ENCODE measurements at regions not wholly inside any gene's neighbourhood (a gene's known extent, or its start where the extent isn't known, plus 50 kb on each side); places are given as distances from the start of the nearest gene placed in this dataset.

- Histone ChIP-seq H3K9me3 (no peaks in the 10 kb centered on the region), H3K27ac (no peak overlapping the region), H3K4me3 (no peak overlapping the region), H3K36me3 (no peaks in the 10 kb centered on the region), H3K27me3 (no peaks in the 10 kb centered on the region), H3K4me1 (no peaks in the 10 kb centered on the region)
- no peak for DNase-seq (ENCODE audit: low spot score in 2 of 2)
- intact Hi-C loops (cut with DNase I; ENCODE audit: low total_unique reads): loop anchor here (10.0 kb wide), 1 partner anchor 1423 kb away; no protein-coding TSS in a partner anchor
- TF ChIP-seq POLR2AphosphoS5 (IDR thresholded peaks at IDR 0.05) (no peak), POLR2A (IDR thresholded peaks at IDR 0.05) (no peak), CTCF (IDR thresholded peaks at IDR 0.05) (no peak)
Measured at GRCh38 chr5:162282191-162282590, 214.6 kb downstream of the GABRG2 start.

- DNase-seq (ENCODE audit: low spot score in 2 of 2): no peak
- TF ChIP-seq POLR2A (IDR thresholded peaks at IDR 0.05) (no peak), CTCF (IDR thresholded peaks at IDR 0.05) (no peak), POLR2AphosphoS5 (IDR thresholded peaks at IDR 0.05) (no peak)
- no peaks in the 10 kb centered on the region for H3K9me3 ChIP-seq
- intact Hi-C loops (cut with DNase I; ENCODE audit: low total_unique reads): loop anchor here (10.0 kb wide), 1 partner anchor 1421 kb away; no protein-coding TSS in a partner anchor
- H3K4me3 ChIP-seq: no peak overlapping the region
- no peak overlapping the region for H3K27ac ChIP-seq
- no peaks in the 10 kb centered on the region for H3K4me1 ChIP-seq
- H3K36me3 ChIP-seq: no peaks in the 10 kb centered on the region
- no peaks in the 10 kb centered on the region for H3K27me3 ChIP-seq
Measured at GRCh38 chr5:162283609-162284008, 216.0 kb downstream of the GABRG2 start.

GRCh38 chr5:162288647-162289296 lies 221.2 kb downstream of the GABRG2 start:
- Histone ChIP-seq H3K27ac (no peak overlapping the region), H3K27me3 (no peaks in the 10 kb centered on the region), H3K4me1 (no peaks in the 10 kb centered on the region), H3K36me3 (no peaks in the 10 kb centered on the region), H3K4me3 (no peak overlapping the region), H3K9me3 (no peaks in the 10 kb centered on the region)
- TF ChIP-seq POLR2A (IDR thresholded peaks at IDR 0.05) (no peak), CTCF (IDR thresholded peaks at IDR 0.05) (no peak), POLR2AphosphoS5 (IDR thresholded peaks at IDR 0.05) (no peak)
- DNase-seq (ENCODE audit: low spot score in 2 of 2): no peak
- intact Hi-C loops (cut with DNase I; ENCODE audit: low total_unique reads): loop anchor here (10.0 kb wide), 1 partner anchor 1416 kb away; no protein-coding TSS in a partner anchor

- H3K4me1 ChIP-seq: no peaks in the 10 kb centered on the region
- intact Hi-C loops (cut with DNase I; ENCODE audit: low total_unique reads): loop anchor here (10.0 kb wide), 1 partner anchor 1415 kb away; no protein-coding TSS in a partner anchor
- no peak for DNase-seq (ENCODE audit: low spot score in 2 of 2)
- TF ChIP-seq POLR2AphosphoS5 (IDR thresholded peaks at IDR 0.05): no peak
- no peak for TF ChIP-seq CTCF (IDR thresholded peaks at IDR 0.05)
- TF ChIP-seq POLR2A (IDR thresholded peaks at IDR 0.05): no peak
- H3K27ac ChIP-seq: no peak overlapping the region
- no peak overlapping the region for H3K4me3 ChIP-seq
- no peaks in the 10 kb centered on the region for H3K9me3 ChIP-seq
- no peaks in the 10 kb centered on the region for H3K27me3 ChIP-seq
- H3K36me3 ChIP-seq: no peaks in the 10 kb centered on the region
Measured at GRCh38 chr5:162289489-162289888, 221.9 kb downstream of the GABRG2 start.

GRCh38 chr5:162299793-162300192 lies 232.2 kb downstream of the GABRG2 start:
- no peaks in the 10 kb centered on the region for H3K4me1 ChIP-seq
- TF ChIP-seq POLR2A (IDR thresholded peaks at IDR 0.05): no peak
- no peak for TF ChIP-seq CTCF (IDR thresholded peaks at IDR 0.05)
- no peak for TF ChIP-seq POLR2AphosphoS5 (IDR thresholded peaks at IDR 0.05)
- H3K36me3 ChIP-seq: no peaks in the 10 kb centered on the region
- no peak for DNase-seq (ENCODE audit: low spot score in 2 of 2)
- H3K27me3 ChIP-seq: no peaks in the 10 kb centered on the region
- no peak overlapping the region for H3K27ac ChIP-seq
- intact Hi-C loops (cut with DNase I; ENCODE audit: low total_unique reads): no loop called here
- no peak overlapping the region for H3K4me3 ChIP-seq
- no peaks in the 10 kb centered on the region for H3K9me3 ChIP-seq

Measured in breast epithelium (tissue), 4 donors.